ENCODE measurements at regions not wholly inside any gene's neighbourhood (a gene's known extent, or its start where the extent isn't known, plus 50 kb on each side); places are given as distances from the start of the nearest gene placed in this dataset.
"Not testable (repeated sequence)": the region's sequence is repeated elsewhere in the genome, so short reads cannot be mapped to it uniquely, and the experiment has no call there.

GRCh38 chr4:127523369-127523768 lies 109.4 kb upstream of the INTU start:
- intact Hi-C loops (cut with DNase I), result no loop called here
- no peaks in the 10 kb centered on the region for H3K9me3 ChIP-seq
- peaks cover 0 to 4% (median 0%) of the 10 kb centered on the region in 4 donors for H3K4me1 ChIP-seq
- H3K27me3 ChIP-seq, result no peaks in the 10 kb centered on the region
- H3K36me3 ChIP-seq, result no peaks in the 10 kb centered on the region
- DNase-seq, result no peak
- no peak overlapping the region for H3K4me3 ChIP-seq
- 88 to 89% methylated on average over 1 of the region's 1 CpG for WGBS, 2 donors
- TF ChIP-seq CTCF (IDR thresholded peaks at IDR 0.05), result no peak
- no peak for TF ChIP-seq EP300 (IDR thresholded peaks at IDR 0.05)
- TF ChIP-seq POLR2AphosphoS5 (IDR thresholded peaks at IDR 0.05), result no peak
- TF ChIP-seq POLR2A (IDR thresholded peaks at IDR 0.05), result no peak
- H3K27ac ChIP-seq, result no peak overlapping the region

GRCh38 chr4:127525608-127526007 lies 107.1 kb upstream of the INTU start:
- H3K36me3 ChIP-seq, result no peaks in the 10 kb centered on the region
- H3K9me3 ChIP-seq, result peaks cover 0 to 3% (median 0%) of the 10 kb centered on the region in 4 donors
- peaks cover 0 to 4% (median 0%) of the 10 kb centered on the region in 4 donors for H3K4me1 ChIP-seq
- H3K27ac ChIP-seq, result no peak overlapping the region
- H3K27me3 ChIP-seq, result no peaks in the 10 kb centered on the region
- no peak for TF ChIP-seq EP300 (IDR thresholded peaks at IDR 0.05)
- no peak for TF ChIP-seq CTCF (IDR thresholded peaks at IDR 0.05)
- TF ChIP-seq POLR2A (IDR thresholded peaks at IDR 0.05), result no peak
- no peak for TF ChIP-seq POLR2AphosphoS5 (IDR thresholded peaks at IDR 0.05)
- intact Hi-C loops (cut with DNase I), result no loop called here
- H3K4me3 ChIP-seq, result no peak overlapping the region
- DNase-seq, result no peak

GRCh38 chr4:127528302-127528701 lies 104.5 kb upstream of the INTU start:
- Histone ChIP-seq H3K27me3 (no peaks in the 10 kb centered on the region), H3K4me3 (no peak overlapping the region), H3K9me3 (peaks cover 0 to 3% (median 0%) of the 10 kb centered on the region in 4 donors), H3K36me3 (no peaks in the 10 kb centered on the region), H3K4me1 (peaks cover 0 to 4% (median 1%) of the 10 kb centered on the region in 4 donors), H3K27ac (no peak overlapping the region)
- TF ChIP-seq CTCF (IDR thresholded peaks at IDR 0.05) (no peak), POLR2A (IDR thresholded peaks at IDR 0.05) (no peak), EP300 (IDR thresholded peaks at IDR 0.05) (no peak), POLR2AphosphoS5 (IDR thresholded peaks at IDR 0.05) (no peak)
- WGBS, 2 donors, result 87 to 98% methylated on average over 1 of the region's 1 CpG
- intact Hi-C loops (cut with DNase I), result no loop called here
- no peak for DNase-seq

- DNase-seq; H3K36me3 ChIP-seq; intact Hi-C loops (cut with DNase I); H3K9me3 ChIP-seq; H3K4me3 ChIP-seq; H3K27me3 ChIP-seq; H3K27ac ChIP-seq: not testable (repeated sequence)
- H3K4me1 ChIP-seq, result peaks cover 0 to 10% (median 3%) of the 10 kb centered on the region in 4 donors
Observed at GRCh38 chr4:127529879-127530278, 102.9 kb upstream of the INTU start.

GRCh38 chr4:127533028-127533700 lies 99.6 kb upstream of the INTU start:
- Histone ChIP-seq H3K36me3 (no peaks in the 10 kb centered on the region), H3K27me3 (no peaks in the 10 kb centered on the region), H3K9me3 (peaks cover 0 to 3% (median 0%) of the 10 kb centered on the region in 4 donors), H3K4me3 (no peak overlapping the region), H3K27ac (no peak overlapping the region), H3K4me1 (peaks cover 0 to 10% (median 3%) of the 10 kb centered on the region in 4 donors)
- DNase-seq, result peak; percentile 79
- intact Hi-C loops (cut with DNase I), result no loop called here
- WGBS, 2 donors, result 74 to 85% methylated on average over 1 of the region's 1 CpG
- TF ChIP-seq CTCF (IDR thresholded peaks at IDR 0.05) (no peak), POLR2AphosphoS5 (IDR thresholded peaks at IDR 0.05) (peak in 3 of 4 donors; percentile 27 to 48 (median 38)), POLR2A (IDR thresholded peaks at IDR 0.05) (no peak), EP300 (IDR thresholded peaks at IDR 0.05) (no peak)
